ENCODE measurements at regions not wholly inside any gene's neighbourhood (a gene's known extent, or its start where the extent isn't known, plus 50 kb on each side); places are given as distances from the start of the nearest gene placed in this dataset.

DNA sequence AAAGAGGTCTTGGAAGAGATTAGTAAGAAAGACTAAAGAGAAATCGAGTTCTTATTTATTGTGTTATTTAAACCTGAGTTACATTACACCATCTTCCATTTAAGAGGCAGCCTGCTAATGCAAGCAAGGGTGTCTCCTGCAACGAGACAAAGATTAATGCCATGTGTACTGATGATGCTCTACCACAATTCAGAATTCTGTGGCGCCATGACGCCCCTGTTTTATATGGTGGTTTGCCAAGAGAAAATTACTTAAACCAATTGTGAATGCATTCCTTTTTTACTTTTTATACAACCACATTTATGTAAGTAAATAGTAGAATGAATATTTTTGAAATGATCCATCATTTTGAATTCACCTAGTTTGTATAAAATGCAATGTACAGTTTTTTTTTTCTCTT is 356.1 kb upstream of the ZEB2 start:
- DNase-seq (ENCODE audit: low spot score) = no peak

GRCh38 chr2:144875290-144875969 is 355.5 kb upstream of the ZEB2 start:
- DNase-seq (ENCODE audit: low spot score) = no peak

- no peak for DNase-seq (ENCODE audit: low spot score)
Observed at GRCh38 chr2:144865670-144866069, 345.8 kb upstream of the ZEB2 start.

DNA sequence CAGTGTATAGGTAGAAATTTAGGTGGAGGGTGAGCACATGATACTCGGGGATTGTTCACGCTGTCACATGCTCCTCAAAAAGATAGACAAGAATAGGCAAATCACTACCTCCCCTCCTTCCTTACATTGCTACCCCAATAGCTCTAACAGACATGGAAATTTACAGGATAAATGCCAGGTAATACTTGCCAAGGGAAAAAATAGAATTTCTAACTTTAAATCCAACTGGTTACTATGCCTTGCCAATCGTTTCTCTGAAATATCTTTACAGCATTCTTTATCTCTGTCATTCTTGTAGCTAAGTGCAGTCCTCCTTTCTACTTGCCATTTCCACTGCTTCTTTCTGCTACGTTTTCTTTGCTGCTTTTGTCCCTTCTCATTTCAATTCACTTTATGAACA is 339.8 kb upstream of the ZEB2 start:
- DNase-seq (ENCODE audit: low spot score) = no peak

GRCh38 chr2:144858211-144858610 is 338.3 kb upstream of the ZEB2 start:
- DNase-seq (ENCODE audit: low spot score) = no peak

DNA sequence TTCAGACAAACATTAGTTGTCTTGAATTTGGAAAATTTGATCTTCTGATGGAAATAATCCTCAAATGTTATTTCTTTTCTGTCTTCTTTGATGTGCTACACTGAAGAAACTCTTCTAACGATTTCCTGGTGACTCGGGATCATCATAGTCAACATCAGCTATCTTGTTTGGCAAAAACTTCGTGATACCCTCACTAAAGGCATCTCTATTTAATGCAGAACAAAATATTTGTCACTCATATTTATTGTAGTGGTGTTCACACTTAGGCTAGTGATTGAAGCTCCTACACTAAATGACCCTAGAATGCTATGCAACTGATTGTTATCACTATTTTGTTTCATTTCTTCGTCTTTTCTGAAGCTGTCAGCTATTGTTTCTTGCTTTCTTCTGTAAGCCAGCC is 334.7 kb upstream of the ZEB2 start:
- DNase-seq (ENCODE audit: low spot score) = no peak

DNA sequence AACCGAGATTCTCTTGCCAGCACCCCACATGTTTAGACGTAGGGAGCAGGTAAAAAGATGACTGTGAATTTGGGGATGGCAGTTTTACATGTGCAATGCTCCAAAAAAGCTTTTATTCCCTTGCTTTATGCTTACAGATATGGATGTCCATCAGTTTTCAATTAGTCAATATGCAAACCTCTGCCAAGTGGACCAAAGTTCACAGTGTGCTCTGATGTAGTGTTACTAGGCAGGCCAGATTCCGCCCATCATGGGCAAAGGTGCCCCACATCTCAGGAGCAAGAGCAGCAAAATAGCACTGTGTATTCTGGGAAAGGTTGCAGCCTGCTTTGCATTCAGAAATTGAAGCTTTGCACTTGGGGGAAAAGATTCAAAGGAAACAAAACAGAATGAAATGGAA is 329.7 kb upstream of the ZEB2 start:
- DNase-seq (ENCODE audit: low spot score) = no peak

GRCh38 chr2:144848423-144848822 is 328.5 kb upstream of the ZEB2 start:
- DNase-seq (ENCODE audit: low spot score) = no peak

- no peak for DNase-seq (ENCODE audit: low spot score)
Observed at GRCh38 chr2:144847347-144848080, 327.6 kb upstream of the ZEB2 start.

DNA sequence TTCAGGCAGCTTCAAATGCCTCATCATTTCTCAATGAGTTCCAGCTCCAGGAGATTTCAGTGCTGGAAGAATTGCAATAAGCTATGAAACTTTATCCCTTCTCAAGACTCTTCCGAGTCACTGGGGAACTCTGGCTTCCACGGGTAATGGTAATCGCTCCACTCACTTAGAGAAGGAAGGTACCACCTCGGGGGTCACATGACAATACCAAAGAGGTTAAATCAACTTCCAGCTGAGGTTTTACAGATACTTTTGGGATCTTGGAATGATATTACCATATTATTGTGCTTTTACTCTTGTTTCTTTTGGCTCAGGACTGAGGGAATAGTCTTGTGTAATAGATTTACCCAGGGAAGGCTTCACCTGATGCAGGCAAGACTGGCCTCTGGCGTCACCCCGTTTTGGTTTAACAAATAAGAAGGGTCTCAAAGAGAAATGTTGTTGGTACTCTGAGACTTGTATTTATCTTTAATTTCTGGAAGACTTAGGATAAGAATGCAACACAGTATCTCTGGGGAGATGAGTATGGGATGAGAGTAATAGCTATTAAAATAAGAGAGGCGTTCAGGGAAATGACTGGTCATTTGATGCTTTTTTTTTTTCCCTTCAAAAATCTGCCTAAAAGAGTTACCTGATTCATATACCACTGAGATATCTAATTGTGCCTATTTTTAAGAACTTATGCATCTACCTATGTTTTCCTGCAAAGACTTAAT is 316.9 kb upstream of the ZEB2 start:
- DNase-seq (ENCODE audit: low spot score) = no peak

GRCh38 chr2:144835634-144836350 is 315.9 kb upstream of the ZEB2 start:
- no peak for DNase-seq (ENCODE audit: low spot score)

- DNase-seq (ENCODE audit: low spot score) = no peak
Observed at GRCh38 chr2:144834998-144835633, 315.2 kb upstream of the ZEB2 start.

GRCh38 chr2:144834363-144834762 is 314.4 kb upstream of the ZEB2 start:
- DNase-seq (ENCODE audit: low spot score) = no peak

DNA sequence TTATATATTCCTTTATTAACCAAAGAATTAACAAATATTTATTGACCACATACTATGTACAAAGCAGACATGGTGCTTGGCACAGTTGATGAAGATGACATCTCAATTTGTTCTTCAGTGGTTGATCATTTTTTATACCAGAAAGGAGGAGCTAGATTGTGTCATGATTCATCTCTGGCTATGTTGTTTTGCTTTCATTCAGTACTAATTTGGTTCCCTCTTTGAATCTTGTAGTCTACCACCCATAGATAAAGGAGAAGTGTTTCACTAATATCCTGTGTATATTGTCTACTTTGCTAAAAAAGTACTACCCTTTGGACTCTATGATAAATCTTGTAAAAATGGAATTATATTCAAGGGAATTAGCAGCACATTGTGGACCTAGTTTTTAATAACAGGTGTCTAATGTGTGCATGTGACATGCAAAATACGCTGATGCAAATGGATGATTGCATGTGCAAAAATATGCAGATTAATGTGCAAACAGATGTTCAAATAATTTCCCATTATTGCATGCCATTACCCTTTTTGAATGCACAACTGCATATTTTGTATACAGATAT is 313.2 kb upstream of the ZEB2 start:
- DNase-seq (ENCODE audit: low spot score) = no peak

- DNase-seq (ENCODE audit: low spot score) = no peak
Observed at GRCh38 chr2:144832048-144832447, 312.1 kb upstream of the ZEB2 start.

- DNase-seq (ENCODE audit: low spot score) = no peak
Observed at GRCh38 chr2:144830543-144830942, 310.6 kb upstream of the ZEB2 start.

- no peak for DNase-seq (ENCODE audit: low spot score)
Observed at GRCh38 chr2:144827404-144827803, 307.5 kb upstream of the ZEB2 start.

DNA sequence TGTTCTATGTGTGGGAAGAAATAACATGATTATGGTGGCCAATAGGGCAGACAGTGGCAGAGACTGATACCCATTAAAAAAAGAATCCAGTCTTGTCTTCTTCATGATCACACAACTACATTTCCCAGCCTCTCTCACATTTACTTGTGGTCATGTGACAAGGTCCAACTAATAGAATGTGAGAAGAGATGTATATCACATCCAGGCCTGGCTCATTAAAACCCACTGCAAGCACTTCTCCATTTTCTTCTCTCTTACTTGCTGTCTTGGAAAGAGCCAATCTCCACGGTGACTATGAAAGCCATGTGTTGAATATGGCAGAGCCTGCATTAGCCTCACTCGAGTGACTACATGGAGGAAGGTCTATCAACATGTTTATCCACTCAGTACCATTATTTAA is 306.2 kb upstream of the ZEB2 start:
- no peak for DNase-seq (ENCODE audit: low spot score)

GRCh38 chr2:144825331-144826020 is 305.6 kb upstream of the ZEB2 start:
- no peak for DNase-seq (ENCODE audit: low spot score)

DNA sequence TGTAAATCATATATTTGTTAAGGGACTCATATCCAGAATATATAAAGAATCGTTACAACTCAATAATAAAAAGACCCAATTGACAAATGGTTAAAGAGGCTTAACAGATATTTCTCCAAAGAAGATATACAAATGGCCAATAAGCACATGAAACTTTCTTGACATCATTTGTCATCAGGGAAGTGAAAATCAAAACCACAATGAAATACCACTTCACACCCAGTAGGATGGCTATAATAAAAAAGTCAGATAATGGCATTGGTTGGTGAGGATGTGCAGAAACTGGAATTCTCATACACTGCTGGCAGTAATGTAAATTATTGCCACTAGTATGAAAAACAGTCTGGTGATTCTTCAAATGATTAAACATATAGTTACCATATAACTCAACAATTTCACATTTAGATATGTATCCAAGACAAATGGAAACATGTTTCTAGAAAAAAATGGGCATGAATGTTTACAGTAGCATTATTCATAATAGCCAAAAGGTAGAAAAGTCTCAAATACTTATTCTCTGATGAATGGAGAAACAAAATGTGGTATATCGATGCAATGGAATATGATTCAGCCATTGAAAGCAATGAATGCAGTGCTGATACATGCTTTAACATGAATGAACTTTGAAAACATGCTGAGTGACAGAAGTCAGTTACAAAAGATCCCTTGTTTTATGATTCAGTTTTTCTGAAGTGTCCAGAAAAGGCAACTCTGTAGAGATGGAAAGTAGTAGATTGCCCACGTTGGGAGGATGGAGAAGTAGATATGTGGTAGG is 304.6 kb upstream of the ZEB2 start:
- DNase-seq (ENCODE audit: low spot score) = no peak
